22Rv1 (cell line): ENCODE measurements at regions not wholly inside any gene's neighbourhood (a gene's known extent, or its start where the extent isn't known, plus 50 kb on each side); places are given as distances from the start of the nearest gene placed in this dataset.

Source experiments
- H3K27ac ChIP-seq: fragments of 450-650 bp; 2 replicates; pipeline ENCODE4 v1.5.1; 2017
- ZFX ChIP-seq: fragments of 450-650 bp; IDR thresholded peaks from 2 replicates; pipeline ENCODE4 v1.6.1; 2017; ENCODE audit warnings: antibody characterized with exemption, borderline replicate concordance
- TF ChIP-seq, protein P1 (sequence below): fragments of 450-650 bp; IDR thresholded peaks from 2 replicates; pipeline ENCODE4 v1.5.1; 2017; ENCODE audit warnings: mild to moderate bottlenecking

GRCh38 chr6:91678679-91679446 lies 1092.0 kb upstream of the MAP3K7 start:
- H3K27ac ChIP-seq: no peak overlapping the region

DNA sequence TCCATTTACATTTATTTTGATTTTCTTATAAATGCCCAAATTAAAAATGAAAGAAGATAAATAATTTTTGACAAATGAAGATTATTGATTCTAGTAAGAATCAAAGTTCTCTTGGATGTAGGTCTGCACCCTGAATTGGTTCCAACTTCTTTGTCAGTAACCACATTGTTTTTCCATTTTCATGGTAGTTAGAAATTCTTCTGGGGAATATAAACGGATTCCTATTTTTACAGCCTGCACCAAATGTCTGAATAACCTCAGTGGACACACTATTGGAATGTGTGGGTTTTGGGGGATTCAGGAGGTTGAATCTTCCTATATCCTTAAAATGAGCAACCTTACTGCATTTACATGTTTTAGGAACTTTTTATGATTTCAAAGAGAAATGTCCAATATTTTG lies 1085.3 kb upstream of the MAP3K7 start:
- TF ChIP-seq, protein P1, sequence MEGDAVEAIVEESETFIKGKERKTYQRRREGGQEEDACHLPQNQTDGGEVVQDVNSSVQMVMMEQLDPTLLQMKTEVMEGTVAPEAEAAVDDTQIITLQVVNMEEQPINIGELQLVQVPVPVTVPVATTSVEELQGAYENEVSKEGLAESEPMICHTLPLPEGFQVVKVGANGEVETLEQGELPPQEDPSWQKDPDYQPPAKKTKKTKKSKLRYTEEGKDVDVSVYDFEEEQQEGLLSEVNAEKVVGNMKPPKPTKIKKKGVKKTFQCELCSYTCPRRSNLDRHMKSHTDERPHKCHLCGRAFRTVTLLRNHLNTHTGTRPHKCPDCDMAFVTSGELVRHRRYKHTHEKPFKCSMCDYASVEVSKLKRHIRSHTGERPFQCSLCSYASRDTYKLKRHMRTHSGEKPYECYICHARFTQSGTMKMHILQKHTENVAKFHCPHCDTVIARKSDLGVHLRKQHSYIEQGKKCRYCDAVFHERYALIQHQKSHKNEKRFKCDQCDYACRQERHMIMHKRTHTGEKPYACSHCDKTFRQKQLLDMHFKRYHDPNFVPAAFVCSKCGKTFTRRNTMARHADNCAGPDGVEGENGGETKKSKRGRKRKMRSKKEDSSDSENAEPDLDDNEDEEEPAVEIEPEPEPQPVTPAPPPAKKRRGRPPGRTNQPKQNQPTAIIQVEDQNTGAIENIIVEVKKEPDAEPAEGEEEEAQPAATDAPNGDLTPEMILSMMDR: no peak
- no peak for TF ChIP-seq ZFX
- H3K27ac ChIP-seq: no peak overlapping the region

More at GRCh38 chr6:91678679-91679446, 1092.0 kb upstream of the MAP3K7 start:
- TF ChIP-seq, protein P1: no peak
- TF ChIP-seq ZFX: no peak

- no peak overlapping the region for H3K27ac ChIP-seq
- TF ChIP-seq, protein P1: no peak
- TF ChIP-seq ZFX: no peak
These were observed 1083.0 kb upstream of the MAP3K7 start for GRCh38 chr6:91669871-91670268.

DNA sequence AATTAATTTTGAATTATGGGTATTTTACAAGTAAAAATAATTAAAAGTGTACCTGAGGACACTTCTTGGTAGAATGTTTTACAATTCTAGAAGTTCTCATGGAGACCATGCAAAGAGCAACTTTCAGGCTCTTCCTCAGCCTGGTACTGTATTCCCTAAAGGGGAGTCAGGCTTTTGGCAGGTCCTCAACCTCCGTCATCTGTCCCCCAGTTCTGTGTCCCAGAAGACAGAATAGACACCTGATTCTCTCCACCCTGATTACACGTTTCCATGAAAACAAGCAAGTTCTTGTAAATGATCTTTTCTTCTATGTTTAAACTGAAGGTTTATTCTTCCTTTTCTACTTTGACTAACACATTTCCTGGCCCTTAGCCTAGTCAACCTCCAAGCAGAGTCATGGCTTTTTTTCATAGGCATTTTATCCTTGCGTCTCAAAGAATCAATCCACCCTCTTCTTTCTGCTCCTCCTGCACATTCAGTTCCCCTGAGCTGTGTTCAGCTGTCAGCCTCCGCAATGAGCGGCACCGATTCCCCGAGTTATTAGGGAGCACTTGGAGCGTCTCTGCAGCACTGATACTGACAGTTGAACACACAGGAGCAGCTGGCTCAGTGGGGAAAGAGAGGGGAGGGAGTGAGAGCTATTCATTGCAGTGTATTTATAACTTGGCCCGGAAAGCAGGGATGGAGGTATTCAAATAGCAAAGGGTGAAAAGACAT lies 1082.4 kb upstream of the MAP3K7 start:
- no peak overlapping the region for H3K27ac ChIP-seq
- no peak for TF ChIP-seq ZFX
- TF ChIP-seq, protein P1: no peak

GRCh38 chr6:91667596-91667995 lies 1080.7 kb upstream of the MAP3K7 start:
- H3K27ac ChIP-seq: no peak overlapping the region
- TF ChIP-seq ZFX: no peak
- TF ChIP-seq, protein P1: no peak

- TF ChIP-seq ZFX: no peak
- TF ChIP-seq, protein P1: no peak
- H3K27ac ChIP-seq: no peak overlapping the region
These were observed 1077.6 kb upstream of the MAP3K7 start for GRCh38 chr6:91664327-91664959.

DNA sequence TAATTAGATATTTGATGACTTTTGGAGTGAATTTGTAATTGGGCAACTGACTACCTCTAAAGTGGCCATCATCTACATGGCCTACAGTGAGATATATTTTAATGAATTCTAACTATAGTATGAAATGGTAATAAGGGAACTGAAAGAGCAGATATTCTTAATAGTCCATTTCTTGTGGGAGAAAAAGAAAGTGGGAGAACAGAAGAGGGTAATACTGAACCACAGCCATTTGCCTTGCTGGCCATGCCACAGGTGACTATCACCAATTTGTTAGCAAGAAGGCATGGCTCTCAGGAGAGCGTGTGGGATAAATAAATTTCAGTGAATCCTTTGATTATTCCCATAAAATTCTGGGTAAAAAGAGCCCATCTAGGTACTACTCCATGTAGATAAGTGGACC lies 1074.0 kb upstream of the MAP3K7 start:
- TF ChIP-seq ZFX: no peak
- TF ChIP-seq, protein P1: no peak
- H3K27ac ChIP-seq: no peak overlapping the region
